Osteocyte (in vitro differentiated cells): ENCODE measurements at regions not wholly inside any gene's neighbourhood (a gene's known extent, or its start where the extent isn't known, plus 50 kb on each side); places are given as distances from the start of the nearest gene placed in this dataset.
"Not testable (repeated sequence)": the region's sequence is repeated elsewhere in the genome, so short reads cannot be mapped to it uniquely, and the experiment has no call there.

Experiments
- DNase-seq: peaks from one replicate; pipeline ENCODE4 v3.0.0; 2021; ENCODE audit warnings: mixed read lengths; ENCODE audit not compliant: unreplicated experiment; ENCODE audit errors: extremely low spot score
- H3K27ac Mint-ChIP-seq: one replicate; pipeline ENCODE4 v1.8.0; 2021; ENCODE audit warnings: mild to moderate bottlenecking, mixed read lengths; ENCODE audit not compliant: unreplicated experiment
- H3K27me3 Mint-ChIP-seq: one replicate; pipeline ENCODE4 v1.8.0; 2021; ENCODE audit warnings: mixed read lengths; ENCODE audit not compliant: unreplicated experiment
- H3K36me3 Mint-ChIP-seq: one replicate; pipeline ENCODE4 v1.8.0; 2021; ENCODE audit warnings: mixed read lengths; ENCODE audit not compliant: unreplicated experiment
- H3K4me1 Mint-ChIP-seq: one replicate; pipeline ENCODE4 v1.8.0; 2021; ENCODE audit warnings: mixed read lengths; ENCODE audit not compliant: unreplicated experiment
- H3K4me3 Mint-ChIP-seq: one replicate; pipeline ENCODE4 v1.8.0; 2021; ENCODE audit warnings: mild to moderate bottlenecking, moderate library complexity, mixed read lengths; ENCODE audit not compliant: unreplicated experiment
- H3K9me3 Mint-ChIP-seq: one replicate; pipeline ENCODE4 v1.8.0; 2021; ENCODE audit warnings: mixed read lengths; ENCODE audit not compliant: unreplicated experiment
- TF ChIP-seq, protein P1 (sequence below): fragments of 200-600 bp; sonication (generic); IDR thresholded peaks from 2 replicates; pipeline ENCODE4 v1.5.0; 2021; ENCODE audit warnings: antibody characterized with exemption, mild to moderate bottlenecking, moderate library complexity

- peaks cover 9% of the 10 kb centered on the region for H3K27me3 Mint-ChIP-seq
- H3K4me1 Mint-ChIP-seq: peaks cover 4% of the 10 kb centered on the region
- H3K9me3 Mint-ChIP-seq: no peaks in the 10 kb centered on the region
- H3K4me3 Mint-ChIP-seq: no peak overlapping the region
- H3K36me3 Mint-ChIP-seq: no peaks in the 10 kb centered on the region
- no peak overlapping the region for H3K27ac Mint-ChIP-seq
- TF ChIP-seq, protein P1, sequence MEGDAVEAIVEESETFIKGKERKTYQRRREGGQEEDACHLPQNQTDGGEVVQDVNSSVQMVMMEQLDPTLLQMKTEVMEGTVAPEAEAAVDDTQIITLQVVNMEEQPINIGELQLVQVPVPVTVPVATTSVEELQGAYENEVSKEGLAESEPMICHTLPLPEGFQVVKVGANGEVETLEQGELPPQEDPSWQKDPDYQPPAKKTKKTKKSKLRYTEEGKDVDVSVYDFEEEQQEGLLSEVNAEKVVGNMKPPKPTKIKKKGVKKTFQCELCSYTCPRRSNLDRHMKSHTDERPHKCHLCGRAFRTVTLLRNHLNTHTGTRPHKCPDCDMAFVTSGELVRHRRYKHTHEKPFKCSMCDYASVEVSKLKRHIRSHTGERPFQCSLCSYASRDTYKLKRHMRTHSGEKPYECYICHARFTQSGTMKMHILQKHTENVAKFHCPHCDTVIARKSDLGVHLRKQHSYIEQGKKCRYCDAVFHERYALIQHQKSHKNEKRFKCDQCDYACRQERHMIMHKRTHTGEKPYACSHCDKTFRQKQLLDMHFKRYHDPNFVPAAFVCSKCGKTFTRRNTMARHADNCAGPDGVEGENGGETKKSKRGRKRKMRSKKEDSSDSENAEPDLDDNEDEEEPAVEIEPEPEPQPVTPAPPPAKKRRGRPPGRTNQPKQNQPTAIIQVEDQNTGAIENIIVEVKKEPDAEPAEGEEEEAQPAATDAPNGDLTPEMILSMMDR: no peak
- DNase-seq: no peak
These were observed 455.7 kb downstream of the RAB38 start for GRCh38 chr11:87719326-87720073.

GRCh38 chr11:87712802-87713202 lies 462.4 kb downstream of the RAB38 start:
- no peak for DNase-seq
- peaks cover 4% of the 10 kb centered on the region for H3K9me3 Mint-ChIP-seq
- no peaks in the 10 kb centered on the region for H3K36me3 Mint-ChIP-seq
- H3K27me3 Mint-ChIP-seq: peaks cover 4% of the 10 kb centered on the region
- no peak overlapping the region for H3K4me3 Mint-ChIP-seq
- TF ChIP-seq, protein P1: no peak
- H3K4me1 Mint-ChIP-seq: no peaks in the 10 kb centered on the region
- H3K27ac Mint-ChIP-seq: no peak overlapping the region

DNA sequence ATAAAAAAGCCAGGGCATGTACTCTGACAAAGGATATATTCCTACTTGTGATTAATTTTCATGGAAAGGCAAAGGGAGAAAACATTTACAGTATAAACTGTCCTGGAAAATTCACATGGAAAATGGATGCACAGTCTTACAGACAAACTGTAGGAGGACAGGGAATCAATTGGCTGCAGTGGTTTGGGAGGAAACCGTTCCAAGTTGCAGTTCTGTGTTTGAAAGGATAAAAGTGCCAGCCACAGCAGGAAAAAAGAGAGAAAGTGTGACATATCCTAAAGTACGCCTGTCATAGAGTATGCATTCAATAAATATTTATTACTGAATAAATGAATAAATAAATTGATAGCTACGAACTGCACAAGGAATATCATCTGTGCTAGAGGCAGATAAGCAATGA lies 462.9 kb downstream of the RAB38 start:
- Mint-ChIP-seq H3K4me1 (no peaks in the 10 kb centered on the region), H3K27me3 (peaks cover 4% of the 10 kb centered on the region), H3K27ac (no peak overlapping the region), H3K36me3 (no peaks in the 10 kb centered on the region), H3K4me3 (no peak overlapping the region), H3K9me3 (peaks cover 4% of the 10 kb centered on the region)
- DNase-seq: no peak
- TF ChIP-seq, protein P1: no peak

- H3K4me1 Mint-ChIP-seq, H3K27ac Mint-ChIP-seq, DNase-seq, H3K27me3 Mint-ChIP-seq, H3K36me3 Mint-ChIP-seq, H3K4me3 Mint-ChIP-seq: not testable (repeated sequence)
- peaks cover 25% of the 10 kb centered on the region for H3K9me3 Mint-ChIP-seq
These were observed 471.7 kb downstream of the RAB38 start for GRCh38 chr11:87703589-87703988.

DNA sequence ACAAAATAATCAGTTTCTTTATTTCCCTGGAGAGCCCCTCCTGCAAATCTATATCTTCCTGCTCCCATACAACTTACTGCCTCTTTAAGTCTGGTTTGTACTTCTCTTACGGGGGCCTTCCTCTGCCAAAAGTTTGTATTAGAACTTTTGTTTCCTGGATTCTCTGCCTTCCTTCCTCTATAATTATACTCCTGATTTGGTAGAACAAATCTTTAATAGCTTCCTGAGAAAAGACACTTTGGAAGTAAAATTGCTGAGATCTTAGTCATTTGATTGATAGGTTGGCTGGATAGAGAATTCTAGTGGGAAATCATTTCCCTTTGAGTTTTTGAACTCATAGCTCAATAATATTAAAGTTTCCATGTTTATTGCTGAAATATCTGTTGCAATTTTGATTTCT lies 499.2 kb downstream of the RAB38 start:
- H3K36me3 Mint-ChIP-seq: no peaks in the 10 kb centered on the region
- DNase-seq: no peak
- no peak overlapping the region for H3K27ac Mint-ChIP-seq
- TF ChIP-seq, protein P1: no peak
- H3K4me3 Mint-ChIP-seq: no peak overlapping the region
- no peaks in the 10 kb centered on the region for H3K4me1 Mint-ChIP-seq
- no peaks in the 10 kb centered on the region for H3K9me3 Mint-ChIP-seq
- H3K27me3 Mint-ChIP-seq: no peaks in the 10 kb centered on the region
